A673 (cell line): ENCODE measurements at regions not wholly inside any gene's neighbourhood (a gene's known extent, or its start where the extent isn't known, plus 50 kb on each side); places are given as distances from the start of the nearest gene placed in this dataset.
A peak's percentile ranks its signal among the peaks of the same experiment; 100 is the strongest.

Experiments used
- BruUV-seq: library from RNA; stranded (reverse); fragments of 400-500 nt; replicated peaks from 2 replicates; lab custom pipeline; 2021; lab: Mats Ljungman, UMichigan
- CTCF ChIA-PET: fragments of 300-600 bp; sonication (Branson Sonifier 250); formaldehyde crosslinking; loops from one replicate; lab custom pipeline; 2022; ENCODE audit warnings: antibody characterized with exemption; lab: Charles Lee
- POLR2A ChIA-PET: fragments of 300-600 bp; sonication (Branson Sonifier 250); formaldehyde crosslinking; loops from one replicate; lab custom pipeline; 2022; ENCODE audit warnings: antibody characterized with exemption; ENCODE audit not compliant: low non-redundant PET; lab: Charles Lee
- DNase-seq: peaks from one replicate; pipeline ENCODE4 v3.0.0-alpha.2; 2015; ENCODE audit warnings: low spot score
- H3K27ac ChIP-seq: fragments of 200-600 bp; sonication (generic); 2 replicates; pipeline ENCODE4 v1.5.1; 2016; ENCODE audit warnings: mixed run types, low read depth, mild to moderate bottlenecking, mixed read lengths, antibody characterized with exemption, low read length; ENCODE audit not compliant: poor library complexity, severe bottlenecking
- H3K27me3 ChIP-seq: fragments of 200-600 bp; sonication (generic); replicated peaks from 2 replicates; pipeline ENCODE4 v1.6.1; 2017; ENCODE audit warnings: mixed run types, low read depth, mild to moderate bottlenecking, mixed read lengths, antibody characterized with exemption, low read length; ENCODE audit not compliant: insufficient read depth, poor library complexity
- H3K36me3 ChIP-seq: fragments of 200-600 bp; sonication (generic); 2 replicates; pipeline ENCODE4 v1.6.1; 2016; ENCODE audit warnings: mixed run types, mild to moderate bottlenecking, mixed read lengths, antibody characterized with exemption, low read length; ENCODE audit not compliant: insufficient read depth, poor library complexity, severe bottlenecking
- H3K4me1 ChIP-seq: fragments of 200-600 bp; sonication (generic); 2 replicates; pipeline ENCODE4 v1.6.1; 2017; ENCODE audit warnings: mixed run types, mild to moderate bottlenecking, mixed read lengths, antibody characterized with exemption, low read length; ENCODE audit not compliant: insufficient read depth, poor library complexity, severe bottlenecking
- H3K4me3 ChIP-seq: fragments of 200-600 bp; sonication (generic); 2 replicates; pipeline ENCODE4 v1.5.1; 2016; ENCODE audit warnings: low read depth, mixed run types, mild to moderate bottlenecking, mixed read lengths, low read length; ENCODE audit not compliant: poor library complexity, severe bottlenecking
- H3K9me3 ChIP-seq: fragments of 200-600 bp; sonication (generic); 2 replicates; pipeline ENCODE4 v1.6.1; 2016; ENCODE audit warnings: mixed run types, low read depth, mild to moderate bottlenecking, mixed read lengths, antibody characterized with exemption, low read length; ENCODE audit not compliant: poor library complexity, severe bottlenecking
- EZH2 ChIP-seq: fragments of 200-600 bp; sonication (generic); IDR thresholded peaks from 2 replicates; pipeline ENCODE4 v1.6.1; 2017; ENCODE audit warnings: borderline replicate concordance, low read depth, mild to moderate bottlenecking, mixed read lengths, antibody characterized with exemption, low read length; ENCODE audit not compliant: poor library complexity, severe bottlenecking
- intact Hi-C: fragments of 100-400 bp; cut with micrococcal nuclease; formaldehyde crosslinking; loops from one replicate; pipeline ENCODE4 v1.10.0; 2022; ENCODE audit not compliant: unreplicated experiment
- TF ChIP-seq, protein P1 (sequence below): fragments of 300-800, 200-600 bp; sonication (generic); conservative IDR thresholded peaks from 2 replicates; pipeline ENCODE4 v1.5.1; 2017; ENCODE audit warnings: low read depth, mild to moderate bottlenecking, antibody characterized with exemption, low read length, moderate library complexity, mixed read lengths

GRCh38 chr19:32039440-32039839 lies 306.0 kb upstream of the ZNF507 start:
- H3K27ac ChIP-seq: no peak overlapping the region
- H3K4me1 ChIP-seq: peaks cover 3% of the 10 kb centered on the region
- intact Hi-C loops: no loop called here
- no peaks in the 10 kb centered on the region for H3K9me3 ChIP-seq
- BruUV-seq: no TSS peak
- ChIA-PET POLR2A (no interaction called here), CTCF (no interaction called here)
- no peak for TF ChIP-seq EZH2
- TF ChIP-seq, protein P1, sequence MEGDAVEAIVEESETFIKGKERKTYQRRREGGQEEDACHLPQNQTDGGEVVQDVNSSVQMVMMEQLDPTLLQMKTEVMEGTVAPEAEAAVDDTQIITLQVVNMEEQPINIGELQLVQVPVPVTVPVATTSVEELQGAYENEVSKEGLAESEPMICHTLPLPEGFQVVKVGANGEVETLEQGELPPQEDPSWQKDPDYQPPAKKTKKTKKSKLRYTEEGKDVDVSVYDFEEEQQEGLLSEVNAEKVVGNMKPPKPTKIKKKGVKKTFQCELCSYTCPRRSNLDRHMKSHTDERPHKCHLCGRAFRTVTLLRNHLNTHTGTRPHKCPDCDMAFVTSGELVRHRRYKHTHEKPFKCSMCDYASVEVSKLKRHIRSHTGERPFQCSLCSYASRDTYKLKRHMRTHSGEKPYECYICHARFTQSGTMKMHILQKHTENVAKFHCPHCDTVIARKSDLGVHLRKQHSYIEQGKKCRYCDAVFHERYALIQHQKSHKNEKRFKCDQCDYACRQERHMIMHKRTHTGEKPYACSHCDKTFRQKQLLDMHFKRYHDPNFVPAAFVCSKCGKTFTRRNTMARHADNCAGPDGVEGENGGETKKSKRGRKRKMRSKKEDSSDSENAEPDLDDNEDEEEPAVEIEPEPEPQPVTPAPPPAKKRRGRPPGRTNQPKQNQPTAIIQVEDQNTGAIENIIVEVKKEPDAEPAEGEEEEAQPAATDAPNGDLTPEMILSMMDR: no peak
- DNase-seq: no peak
- H3K36me3 ChIP-seq: no peaks in the 10 kb centered on the region
- no peaks in the 10 kb centered on the region for H3K27me3 ChIP-seq
- no peak overlapping the region for H3K4me3 ChIP-seq

DNA sequence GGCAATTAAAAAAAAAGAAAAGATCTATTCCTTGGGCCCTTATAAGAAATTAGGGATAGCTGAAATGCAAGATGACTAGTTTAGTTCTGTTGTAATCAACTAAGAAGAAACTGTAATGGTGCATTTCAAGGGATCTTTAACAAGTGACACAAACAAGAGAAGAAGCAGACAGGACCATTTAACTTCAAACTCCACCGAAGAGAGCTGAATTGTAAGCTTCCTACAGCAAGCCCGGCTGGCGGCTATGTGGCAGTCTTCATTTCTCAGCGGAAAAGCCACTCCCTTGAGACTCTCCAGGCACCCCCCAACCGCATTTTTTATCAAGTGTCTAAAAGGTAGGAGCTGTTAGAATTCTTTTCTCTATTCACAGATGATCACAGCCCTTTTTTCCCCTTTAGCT lies 305.2 kb upstream of the ZNF507 start:
- ChIA-PET CTCF (interaction anchor here (0.7 kb wide), 1 partner anchor 691 kb away, joined by 3 read pairs; the partner anchor contains the start of gene TSHZ3), POLR2A (interaction anchor here (0.6 kb wide), 1 partner anchor 331 kb away, joined by 11 read pairs; no protein-coding TSS in a partner anchor)
- intact Hi-C loops: loop anchor here (5.0 to 10.0 kb wide), 2 partner anchors 185 to 1348 kb away; no protein-coding TSS in a partner anchor
- Histone ChIP-seq H3K4me3 (no peak overlapping the region), H3K36me3 (no peaks in the 10 kb centered on the region), H3K27me3 (no peaks in the 10 kb centered on the region), H3K27ac (no peak overlapping the region), H3K9me3 (no peaks in the 10 kb centered on the region), H3K4me1 (peaks cover 3% of the 10 kb centered on the region)
- no peak for DNase-seq
- BruUV-seq: no TSS peak
- TF ChIP-seq EZH2: no peak
- TF ChIP-seq, protein P1: no peak

GRCh38 chr19:32041681-32042292 lies 303.6 kb upstream of the ZNF507 start:
- CTCF ChIA-PET: no interaction called here
- no peak for TF ChIP-seq EZH2
- TF ChIP-seq, protein P1: peak; percentile 97
- H3K27me3 ChIP-seq: no peaks in the 10 kb centered on the region
- intact Hi-C loops: loop anchor here (5.0 to 10.0 kb wide), 2 partner anchors 183 to 1349 kb away; no protein-coding TSS in a partner anchor
- H3K4me3 ChIP-seq: peak overlapping the region; percentile 43
- no peaks in the 10 kb centered on the region for H3K36me3 ChIP-seq
- H3K4me1 ChIP-seq: peaks cover 3% of the 10 kb centered on the region
- peak; percentile 69 for DNase-seq
- POLR2A ChIA-PET: no interaction called here
- H3K9me3 ChIP-seq: no peaks in the 10 kb centered on the region
- BruUV-seq: no TSS peak
- no peak overlapping the region for H3K27ac ChIP-seq
